Sigmoid colon (tissue), 6 donors: ENCODE measurements at regions not wholly inside any gene's neighbourhood (a gene's known extent, or its start where the extent isn't known, plus 50 kb on each side); places are given as distances from the start of the nearest gene placed in this dataset.
A peak's percentile ranks its signal among the peaks of the same experiment; 100 is the strongest.

Experiments
- DNase-seq: peaks from one replicate; pipeline ENCODE4 v3.0.0-alpha.2; 2019
- H3K27ac ChIP-seq, 4 donors: fragments of 200-600 bp; sonication (generic); one replicate each; pipeline ENCODE4 v1.5.1; 2016 to 2019; ENCODE audit warnings: mild to moderate bottlenecking in 1 of 4
- H3K27me3 ChIP-seq, 3 donors: fragments of 200-600 bp; sonication (generic); one replicate each; pipeline ENCODE4 v1.5.1; 2019; ENCODE audit warnings: mild to moderate bottlenecking in 1 of 3
- H3K36me3 ChIP-seq, 4 donors: fragments of 200-600 bp; sonication (generic); one replicate each; pipeline ENCODE4 v1.5.1; 2016 to 2019
- H3K4me1 ChIP-seq, 4 donors: fragments of 200-600 bp; sonication (generic); one replicate each; pipeline ENCODE4 v1.5.1; 2017 to 2019
- H3K4me3 ChIP-seq, 4 donors: fragments of 200-600 bp; sonication (generic); one replicate each; pipeline ENCODE4 v1.5.1; 2017 to 2019; ENCODE audit warnings: mild to moderate bottlenecking in 2 of 4, moderate library complexity in 1 of 4
- H3K9me3 ChIP-seq, 4 donors: fragments of 200-600 bp in 3 of 4; sonication (generic) in 3 of 4; one replicate each; pipeline versions ENCODE4 v1.5.1 to v1.6.1; 2013 to 2019
- CTCF ChIP-seq, 4 experiments: fragments of 450-650 bp in 3 of 4; fragments of 200-600 bp in 1 of 4; IDR thresholded peaks; one replicate each; pipeline ENCODE4 v1.5.1; 2016 to 2019; ENCODE audit warnings: antibody characterized with exemption in 4 of 4, mild to moderate bottlenecking in 3 of 4, moderate library complexity in 2 of 4
- EP300 ChIP-seq, 4 donors: sonication (generic); formaldehyde crosslinking; IDR thresholded peaks; one replicate each; pipeline ENCODE4 v1.6.1; 2017; ENCODE audit warnings: antibody characterized with exemption in 4 of 4
- POLR2A ChIP-seq, 2 donors: fragments of 450-650 bp; IDR thresholded peaks; one replicate each; pipeline ENCODE4 v1.6.1; 2016; ENCODE audit warnings: antibody characterized with exemption in 2 of 2, mild to moderate bottlenecking in 2 of 2, moderate library complexity in 2 of 2
- POLR2AphosphoS5 ChIP-seq, 4 donors: sonication (generic); formaldehyde crosslinking; IDR thresholded peaks; one replicate each; pipeline ENCODE4 v1.6.1; 2017; ENCODE audit warnings: antibody characterized with exemption in 4 of 4
- WGBS, 2 donors: extraction: QIAGEN DNeasy Blood & Tissue Kit; methylation state at CpG; one replicate each; pipeline ENCODE4 v1.1.7; 2013; 5-methylcytosine and 5-hydroxymethylcytosine counted together
- intact Hi-C: fragments of 100-400 bp; cut with DNase I; formaldehyde crosslinking; loops from one replicate; pipeline ENCODE4 v1.15.1; 2023
- donor health status: healthy with polysubstance abuse.
- donor health status: healthy.

GRCh38 chr18:34648269-34648985 lies 61.7 kb upstream of the DTNA start:
- H3K9me3 ChIP-seq: no peaks in the 10 kb centered on the region
- peaks cover 0 to 54% (median 40%) of the 10 kb centered on the region in 4 donors for H3K4me1 ChIP-seq
- intact Hi-C loops: loop anchor here (5.0 kb wide), 1 partner anchor 46 kb away; no protein-coding TSS in a partner anchor
- TF ChIP-seq POLR2A (IDR thresholded peaks at IDR 0.05) (no peak), POLR2AphosphoS5 (IDR thresholded peaks at IDR 0.05) (no peak), CTCF (IDR thresholded peaks at IDR 0.05) (no peak), EP300 (IDR thresholded peaks at IDR 0.05) (no peak)
- no peak for DNase-seq
- H3K27me3 ChIP-seq: no peaks in the 10 kb centered on the region
- H3K36me3 ChIP-seq: no peaks in the 10 kb centered on the region
- no peak overlapping the region for H3K4me3 ChIP-seq
- peak overlapping the region in 3 of 4 donors; percentile 60 to 66 (median 63) for H3K27ac ChIP-seq
- WGBS, 2 donors: 47 to 80% methylated on average over 3 of the region's 3 CpGs

- TF ChIP-seq POLR2AphosphoS5 (IDR thresholded peaks at IDR 0.05) (no peak), POLR2A (IDR thresholded peaks at IDR 0.05) (no peak), CTCF (IDR thresholded peaks at IDR 0.05) (no peak), EP300 (IDR thresholded peaks at IDR 0.05) (no peak)
- DNase-seq: no peak
- H3K4me3 ChIP-seq: no peak overlapping the region
- peaks cover 0 to 48% (median 36%) of the 10 kb centered on the region in 4 donors for H3K4me1 ChIP-seq
- intact Hi-C loops: loop anchor here (5.0 kb wide), 1 partner anchor 47 kb away; no protein-coding TSS in a partner anchor
- H3K9me3 ChIP-seq: no peaks in the 10 kb centered on the region
- WGBS, 2 donors: 31 to 67% methylated on average over 4 of the region's 4 CpGs
- H3K27ac ChIP-seq: peak overlapping the region in 3 of 4 donors; percentile 60 to 66 (median 63)
- no peaks in the 10 kb centered on the region for H3K36me3 ChIP-seq
- no peaks in the 10 kb centered on the region for H3K27me3 ChIP-seq
These were observed 61.0 kb upstream of the DTNA start for GRCh38 chr18:34649080-34649479.

- intact Hi-C loops: no loop called here
- Histone ChIP-seq H3K36me3 (no peaks in the 10 kb centered on the region), H3K4me3 (no peak overlapping the region), H3K9me3 (no peaks in the 10 kb centered on the region), H3K27ac (peak overlapping the region; percentile 44 to 66 (median 62)), H3K27me3 (no peaks in the 10 kb centered on the region), H3K4me1 (peaks cover 0 to 37% (median 27%) of the 10 kb centered on the region in 4 donors)
- TF ChIP-seq EP300 (IDR thresholded peaks at IDR 0.05): no peak
- peak in 3 of 4 donors; percentile 14 to 54 (median 44) for TF ChIP-seq POLR2AphosphoS5 (IDR thresholded peaks at IDR 0.05)
- no peak for TF ChIP-seq CTCF (IDR thresholded peaks at IDR 0.05)
- DNase-seq: no peak
- WGBS, 2 donors: 35 to 36% methylated on average over 5 of the region's 5 CpGs
These were observed 60.0 kb upstream of the DTNA start for GRCh38 chr18:34650121-34650545.

- Histone ChIP-seq H3K27me3 (no peaks in the 10 kb centered on the region), H3K4me1 (peaks cover 0 to 33% (median 24%) of the 10 kb centered on the region in 4 donors), H3K36me3 (no peaks in the 10 kb centered on the region), H3K27ac (no peak overlapping the region), H3K9me3 (no peaks in the 10 kb centered on the region), H3K4me3 (no peak overlapping the region)
- 57 to 85% methylated on average over 6 of the region's 6 CpGs for WGBS, 2 donors
- TF ChIP-seq EP300 (IDR thresholded peaks at IDR 0.05): no peak
- no peak for TF ChIP-seq POLR2AphosphoS5 (IDR thresholded peaks at IDR 0.05)
- no peak for TF ChIP-seq POLR2A (IDR thresholded peaks at IDR 0.05)
- TF ChIP-seq CTCF (IDR thresholded peaks at IDR 0.05): no peak
- intact Hi-C loops: no loop called here
- DNase-seq: no peak
These were observed 58.3 kb upstream of the DTNA start for GRCh38 chr18:34651586-34652369.
